NCI-H1417 treated with DMSO at 0.1 percent for 48 hours (cell line): ENCODE measurements at regions not wholly inside any gene's neighbourhood (a gene's known extent, or its start where the extent isn't known, plus 50 kb on each side); places are given as distances from the start of the nearest gene placed in this dataset.
"Not testable (repeated sequence)": the region's sequence is repeated elsewhere in the genome, so short reads cannot be mapped to it uniquely, and the experiment has no call there.

Source experiments
- DNase-seq: peaks from one replicate; lab custom pipeline; 2025; lab: John Stamatoyannopoulos, UW

- no peak for DNase-seq
These were observed 344.3 kb downstream of the MATN1 start for GRCh38 chr1:30378991-30379581.

- no peak for DNase-seq
These were observed 345.3 kb downstream of the MATN1 start for GRCh38 chr1:30378003-30378596.

DNA sequence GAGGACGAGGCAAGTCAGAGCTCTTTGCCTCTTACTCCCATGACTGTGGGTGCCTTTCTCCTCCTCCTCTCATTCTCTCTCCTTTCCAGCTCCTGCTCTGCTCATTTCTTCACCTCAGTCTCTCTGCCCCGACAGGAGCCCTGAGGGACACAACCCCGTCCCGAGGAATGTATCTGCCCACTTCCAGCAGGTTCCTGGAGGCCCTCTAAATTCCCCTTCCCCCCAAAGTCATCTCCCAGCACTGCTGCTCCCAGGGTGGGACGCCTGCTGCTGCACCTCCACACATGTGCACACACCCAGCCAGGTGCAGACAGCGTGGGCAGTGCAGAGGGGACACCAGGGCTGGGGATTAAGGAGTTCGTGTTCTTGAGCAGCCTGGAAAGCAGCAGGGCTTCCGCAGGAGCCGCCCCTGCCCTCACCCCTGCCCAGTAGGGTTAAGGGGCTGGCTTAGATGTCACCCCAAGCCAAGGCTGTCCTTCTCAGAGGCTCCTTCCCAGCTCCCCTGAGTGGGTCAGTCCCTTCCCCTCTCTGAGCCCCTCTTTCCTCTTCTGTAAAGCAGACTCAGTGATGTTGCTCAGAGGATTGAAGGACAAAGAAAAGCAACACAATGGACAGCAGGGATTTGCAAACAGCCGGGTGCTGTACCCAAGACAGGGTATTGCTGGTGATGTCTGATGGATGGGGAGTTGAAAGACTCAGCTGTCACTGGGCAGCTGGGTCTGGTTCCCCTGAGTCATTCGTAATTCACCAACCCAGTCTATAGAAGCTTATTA, 346.0 kb downstream of the MATN1 start:
- no peak for DNase-seq

DNA sequence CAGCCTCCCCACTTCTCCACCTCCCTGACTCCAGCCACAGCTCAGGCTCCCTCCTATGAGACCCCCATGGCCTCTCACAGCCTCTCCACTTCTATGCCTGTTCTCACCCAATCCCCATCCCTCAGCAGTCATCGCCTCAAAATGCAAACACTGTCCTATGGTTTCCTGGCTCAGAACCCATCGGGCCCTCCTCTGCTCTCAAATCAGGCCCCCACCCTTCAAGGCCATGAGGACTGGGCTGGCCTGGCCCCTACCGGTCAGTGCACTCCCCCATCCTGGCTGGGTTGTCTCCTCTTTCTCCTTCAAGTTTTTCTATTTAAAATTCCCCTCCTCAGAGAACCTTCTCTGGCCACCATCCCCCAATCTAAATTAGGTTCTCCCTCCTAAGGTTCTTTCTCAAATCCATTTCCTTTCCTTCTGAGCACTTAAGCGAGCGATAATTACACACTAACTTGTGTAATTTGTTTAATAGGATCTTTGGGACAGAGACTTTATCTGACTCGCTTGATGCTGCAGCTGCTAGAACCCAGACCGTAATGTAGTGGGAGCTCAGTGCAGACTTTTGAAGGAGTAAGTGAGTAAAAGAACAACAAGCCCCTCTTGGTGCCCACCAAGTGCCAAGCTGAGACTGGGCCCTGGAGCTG, 347.2 kb downstream of the MATN1 start:
- no peak for DNase-seq

DNA sequence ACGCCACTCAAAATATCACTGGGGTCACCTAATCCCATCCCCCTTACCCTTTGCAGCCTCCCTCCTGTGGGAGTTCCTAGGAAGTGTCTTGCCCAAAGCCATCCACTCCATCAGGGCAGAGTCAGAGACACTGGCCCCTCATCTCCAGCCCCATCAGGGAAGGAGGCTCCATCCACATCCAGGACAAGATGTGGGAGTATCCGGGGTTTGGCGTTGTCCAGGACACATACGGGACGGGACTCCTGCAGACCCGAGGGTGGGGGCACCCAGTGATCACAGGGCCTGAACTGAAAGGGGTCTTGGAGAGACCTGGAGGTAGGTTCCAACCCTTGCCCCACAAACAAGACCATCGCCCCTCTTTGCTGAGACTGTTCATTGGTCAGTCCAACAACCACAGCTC, 348.2 kb downstream of the MATN1 start:
- no peak for DNase-seq

- no peak for DNase-seq
These were observed 348.9 kb downstream of the MATN1 start for GRCh38 chr1:30374400-30375070.

- no peak for DNase-seq
These were observed 349.6 kb downstream of the MATN1 start for GRCh38 chr1:30373471-30374399.

GRCh38 chr1:30372792-30373433, 350.5 kb downstream of the MATN1 start:
- no peak for DNase-seq

DNA sequence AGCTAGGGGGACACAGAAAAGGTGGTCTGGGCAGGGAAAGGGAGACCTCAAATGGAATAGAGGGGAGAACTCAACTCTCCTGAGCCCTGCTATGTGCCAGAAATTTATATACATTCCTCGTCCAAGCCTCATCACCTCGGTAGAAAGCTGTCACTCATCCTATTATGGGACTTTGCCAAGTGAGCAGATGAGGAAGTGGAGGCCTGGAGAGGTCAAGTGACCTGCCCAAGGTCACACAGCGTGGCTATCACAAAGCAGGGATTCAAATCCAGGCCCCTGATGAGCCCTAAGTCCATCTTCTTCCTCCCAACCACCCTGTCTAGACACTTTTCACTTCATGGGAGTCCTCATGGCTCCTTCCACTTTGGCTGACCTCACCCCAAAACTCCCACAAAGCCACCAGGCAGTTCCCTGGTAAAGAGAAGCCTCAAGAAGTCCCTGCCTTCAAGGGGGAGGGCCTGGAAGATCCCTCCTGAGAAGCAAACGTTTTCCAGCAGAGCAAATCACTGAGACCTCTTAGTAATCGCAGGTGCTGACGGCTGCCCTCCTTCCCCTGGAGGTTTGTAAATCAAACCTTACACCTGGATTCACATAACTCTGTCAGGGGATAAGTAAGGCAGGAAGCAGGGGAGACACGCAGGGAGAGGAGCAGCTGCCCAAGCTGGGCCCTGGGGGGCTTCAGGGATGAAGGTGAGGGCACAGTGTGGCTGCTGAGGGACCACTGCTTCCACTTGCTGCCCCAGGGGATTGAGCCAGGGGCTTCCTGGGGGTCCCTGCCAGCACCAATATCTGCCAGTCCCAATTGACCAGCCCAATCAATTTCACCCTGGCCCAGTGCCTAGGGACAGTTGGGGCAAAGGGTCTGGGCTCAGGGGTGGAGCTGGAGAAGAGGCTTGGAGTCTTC, 351.2 kb downstream of the MATN1 start:
- DNase-seq, result no peak

- DNase-seq, result no peak
These were observed 352.1 kb downstream of the MATN1 start for GRCh38 chr1:30371179-30371788.

GRCh38 chr1:30368651-30369240, 354.6 kb downstream of the MATN1 start:
- no peak for DNase-seq

DNA sequence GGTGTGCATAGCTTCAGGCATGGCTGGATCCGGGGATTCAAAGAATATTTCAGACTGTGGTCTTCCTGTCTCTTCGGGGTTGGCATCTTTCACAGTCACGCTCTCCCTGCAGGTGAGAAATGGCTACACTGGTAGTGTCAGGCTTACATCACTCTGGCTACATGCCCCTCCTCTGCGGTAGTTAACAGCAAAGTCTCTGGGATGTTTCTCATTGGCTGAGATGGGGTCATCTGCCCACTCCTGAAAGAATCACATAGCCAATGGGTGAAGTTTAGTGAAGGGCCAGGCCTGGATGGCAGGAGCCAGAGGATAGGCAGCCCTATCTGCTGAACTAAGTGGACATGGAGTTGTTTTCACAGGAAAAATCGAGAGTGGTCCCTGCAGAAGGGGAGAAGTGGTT, 356.5 kb downstream of the MATN1 start:
- DNase-seq, result no peak

- no peak for DNase-seq
These were observed 357.2 kb downstream of the MATN1 start for GRCh38 chr1:30366199-30366598.

GRCh38 chr1:30365596-30365995, 357.8 kb downstream of the MATN1 start:
- no peak for DNase-seq

DNA sequence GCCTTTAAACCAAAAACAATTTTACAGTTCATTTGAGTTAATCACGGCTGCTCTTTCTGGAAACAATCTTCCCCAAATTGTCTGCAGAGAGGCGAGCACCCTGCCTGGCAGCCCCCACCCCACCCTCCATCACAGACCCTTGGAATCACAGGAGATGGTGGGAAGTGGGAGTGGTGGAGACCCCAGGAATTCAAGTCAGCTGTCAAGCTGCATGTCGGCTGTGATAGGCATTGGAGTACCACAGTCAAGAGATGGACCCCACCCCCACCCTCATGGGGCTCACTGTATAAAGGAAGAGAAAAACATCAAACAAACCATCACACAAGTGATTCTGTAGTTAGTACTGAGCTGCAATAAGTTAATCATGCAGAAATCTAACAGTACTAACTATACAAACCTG, 360.4 kb downstream of the MATN1 start:
- DNase-seq, result no peak

DNA sequence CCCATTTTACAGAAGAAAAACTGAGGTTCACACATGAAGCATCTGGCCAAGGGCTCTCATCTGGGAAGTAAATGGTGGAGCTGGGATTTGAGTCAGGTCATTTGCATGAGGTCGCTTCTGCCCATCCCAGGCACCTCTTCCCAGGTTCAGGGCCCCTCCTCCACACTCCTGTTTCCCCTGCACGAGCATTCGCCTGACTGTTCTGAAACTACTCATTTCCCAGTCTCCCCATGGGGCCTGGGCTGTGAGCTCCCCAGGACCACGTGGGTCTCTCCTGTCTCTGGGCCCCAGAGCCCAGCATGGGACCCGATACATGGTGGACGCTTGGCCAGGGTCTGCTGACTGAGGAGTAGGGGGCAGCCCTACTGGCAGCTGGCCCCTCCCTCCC, 360.8 kb downstream of the MATN1 start:
- no peak for DNase-seq

- not testable (repeated sequence) for DNase-seq
These were observed 361.3 kb downstream of the MATN1 start for GRCh38 chr1:30361890-30362602.

GRCh38 chr1:30360753-30361152, 362.6 kb downstream of the MATN1 start:
- DNase-seq, result no peak
